AG09309 (cell line): ENCODE measurements at regions not wholly inside any gene's neighbourhood (a gene's known extent, or its start where the extent isn't known, plus 50 kb on each side); places are given as distances from the start of the nearest gene placed in this dataset.

Experiments
- DNase-seq: peaks from one replicate; pipeline ENCODE4 v3.0.0-alpha.2; 2010; ENCODE audit warnings: low read depth
- H3K4me3 ChIP-seq: 2 replicates; pipeline ENCODE4 v1.5.1; 2011; ENCODE audit warnings: mild to moderate bottlenecking, low read depth, low read length, moderate library complexity; ENCODE audit not compliant: control insufficient read depth
- TF ChIP-seq, protein P1 (sequence below): IDR thresholded peaks from 2 replicates; pipeline ENCODE4 v1.5.1; 2011; ENCODE audit warnings: mild to moderate bottlenecking, low read depth, low read length, inconsistent platforms; ENCODE audit not compliant: insufficient read depth, control insufficient read depth; ENCODE audit errors: missing control alignments

DNA sequence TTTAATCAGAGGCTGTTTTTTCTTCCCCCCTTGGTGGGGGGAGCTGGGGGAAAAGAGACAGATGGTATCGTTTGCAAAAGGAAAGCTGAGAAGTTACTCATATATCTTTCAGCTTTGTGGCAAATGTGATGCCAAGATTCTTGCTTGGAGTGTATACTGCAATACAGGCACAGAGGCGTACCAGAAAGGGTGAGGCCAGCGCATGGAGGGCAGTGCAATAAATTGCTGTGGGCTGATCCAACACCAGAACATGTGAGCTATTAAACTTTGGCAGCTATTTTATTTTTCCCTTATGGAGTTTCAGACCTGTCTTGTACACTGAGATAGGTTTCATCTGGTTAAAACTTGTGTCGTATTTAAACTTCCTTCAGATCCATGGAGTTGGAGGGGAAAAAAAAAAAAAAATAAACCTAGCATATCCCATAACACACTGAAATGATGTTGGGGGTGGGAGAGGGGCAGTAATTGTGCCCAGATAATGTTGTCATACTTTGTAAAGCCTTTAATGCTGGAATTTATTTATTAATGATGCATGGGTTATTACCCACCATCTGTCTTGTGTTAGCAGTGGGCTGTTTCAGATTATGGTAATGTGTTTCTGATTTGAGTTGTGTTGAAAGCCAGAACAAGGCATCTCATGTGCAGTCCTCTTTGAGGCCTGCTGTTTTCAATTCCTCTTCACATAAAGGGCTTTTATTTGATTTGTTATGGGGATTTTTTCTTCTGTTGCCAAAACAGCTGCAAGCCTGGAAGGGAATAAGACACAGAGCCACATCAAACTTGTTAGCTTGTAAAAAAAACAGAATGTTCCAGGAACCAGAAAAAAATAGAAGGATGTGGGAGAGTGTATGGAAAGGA is 891.3 kb downstream of the TLE1 start:
- DNase-seq = peak; percentile 84
- no peak overlapping the region for H3K4me3 ChIP-seq
- TF ChIP-seq, protein P1, sequence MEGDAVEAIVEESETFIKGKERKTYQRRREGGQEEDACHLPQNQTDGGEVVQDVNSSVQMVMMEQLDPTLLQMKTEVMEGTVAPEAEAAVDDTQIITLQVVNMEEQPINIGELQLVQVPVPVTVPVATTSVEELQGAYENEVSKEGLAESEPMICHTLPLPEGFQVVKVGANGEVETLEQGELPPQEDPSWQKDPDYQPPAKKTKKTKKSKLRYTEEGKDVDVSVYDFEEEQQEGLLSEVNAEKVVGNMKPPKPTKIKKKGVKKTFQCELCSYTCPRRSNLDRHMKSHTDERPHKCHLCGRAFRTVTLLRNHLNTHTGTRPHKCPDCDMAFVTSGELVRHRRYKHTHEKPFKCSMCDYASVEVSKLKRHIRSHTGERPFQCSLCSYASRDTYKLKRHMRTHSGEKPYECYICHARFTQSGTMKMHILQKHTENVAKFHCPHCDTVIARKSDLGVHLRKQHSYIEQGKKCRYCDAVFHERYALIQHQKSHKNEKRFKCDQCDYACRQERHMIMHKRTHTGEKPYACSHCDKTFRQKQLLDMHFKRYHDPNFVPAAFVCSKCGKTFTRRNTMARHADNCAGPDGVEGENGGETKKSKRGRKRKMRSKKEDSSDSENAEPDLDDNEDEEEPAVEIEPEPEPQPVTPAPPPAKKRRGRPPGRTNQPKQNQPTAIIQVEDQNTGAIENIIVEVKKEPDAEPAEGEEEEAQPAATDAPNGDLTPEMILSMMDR = no peak

DNA sequence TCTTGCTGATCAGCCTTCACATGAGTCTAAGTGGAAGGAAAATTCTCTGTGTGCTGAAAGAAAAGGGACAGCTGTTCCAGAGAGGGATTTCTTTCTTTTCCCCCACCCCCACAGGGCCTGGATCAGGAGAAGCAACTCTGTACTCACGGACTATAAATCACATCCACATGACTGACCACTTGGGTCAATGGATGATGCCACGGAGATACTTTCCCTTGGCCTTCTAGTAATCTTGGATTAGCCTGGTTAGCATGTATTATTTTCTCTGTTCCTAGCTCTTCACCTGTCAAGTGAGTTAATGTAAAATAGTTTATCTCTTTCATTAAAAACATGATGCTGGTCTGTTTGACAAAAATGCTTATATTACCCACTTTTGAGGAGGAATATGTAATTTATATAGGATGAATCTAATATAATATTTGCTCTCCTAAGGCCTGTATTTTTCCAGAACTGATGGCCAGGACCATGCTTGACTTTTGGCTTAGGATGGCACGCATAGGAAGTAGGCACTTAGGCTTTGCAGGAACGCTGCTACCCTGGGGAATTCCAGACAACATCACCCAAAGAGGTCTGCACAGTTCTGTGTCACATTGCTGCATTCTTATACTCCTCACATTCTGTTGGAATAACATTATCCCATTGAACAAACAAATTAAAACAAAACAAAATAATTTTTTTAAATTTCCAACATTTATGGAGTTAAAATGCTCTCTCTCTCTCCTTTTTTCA is 892.1 kb downstream of the TLE1 start:
- TF ChIP-seq, protein P1 = no peak
- H3K4me3 ChIP-seq = no peak overlapping the region
- no peak for DNase-seq

DNA sequence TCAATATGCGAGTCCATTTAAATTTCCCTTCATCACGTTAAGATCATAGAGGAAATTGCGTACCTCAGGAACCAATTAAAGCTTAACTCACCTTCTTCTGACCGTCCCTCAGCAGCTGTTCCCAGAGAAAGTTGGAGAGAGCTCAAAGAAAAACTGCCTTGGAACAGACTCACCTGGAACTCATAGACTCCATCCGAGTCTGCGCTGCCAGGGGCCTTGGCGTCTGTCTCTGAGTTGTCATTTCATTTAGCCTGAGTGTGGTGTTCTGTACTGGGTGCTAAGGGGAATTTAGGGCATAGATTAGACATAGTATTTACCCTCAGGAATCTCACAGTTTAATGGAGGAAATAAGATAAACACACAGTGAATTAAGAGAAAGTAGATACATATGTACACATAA is 892.7 kb downstream of the TLE1 start:
- DNase-seq = no peak
- no peak overlapping the region for H3K4me3 ChIP-seq
- TF ChIP-seq, protein P1 = no peak

DNA sequence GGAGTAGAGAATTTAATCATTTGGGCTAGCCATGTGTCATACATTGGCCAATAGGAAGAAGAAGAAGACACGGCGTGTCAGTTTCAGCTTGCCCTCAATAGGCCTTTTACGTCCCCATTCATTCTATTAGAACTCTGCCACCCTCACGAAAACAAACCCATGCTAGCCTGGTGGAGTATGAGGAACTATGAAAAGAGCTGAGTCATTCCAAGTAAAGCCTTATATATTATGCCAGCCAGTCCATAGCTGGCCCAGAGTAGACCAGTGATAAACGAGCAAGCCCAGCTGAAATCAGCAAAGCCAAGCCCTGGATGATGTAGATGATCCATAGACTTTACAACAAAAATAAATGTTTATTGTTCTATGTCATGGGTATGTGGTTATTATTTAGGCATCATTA is 895.1 kb downstream of the TLE1 start:
- TF ChIP-seq, protein P1 = no peak

DNA sequence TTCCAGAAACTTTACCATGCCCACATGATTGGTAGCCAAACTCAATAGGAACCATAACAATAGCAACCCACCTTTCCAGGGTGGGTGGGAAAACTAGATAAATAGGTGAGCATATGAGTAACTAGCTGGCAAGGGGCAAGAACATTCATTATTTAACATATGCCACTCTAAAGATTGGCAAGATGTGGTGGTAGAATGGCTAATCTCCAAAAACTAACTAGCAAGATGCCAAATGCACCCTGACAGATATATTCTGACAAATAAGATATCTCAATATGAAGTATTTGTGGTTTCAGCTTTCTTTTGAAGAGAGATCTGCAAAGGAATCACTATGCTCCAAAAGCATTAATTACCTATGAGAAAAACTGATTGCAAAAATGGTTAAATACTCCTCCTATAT is 895.6 kb downstream of the TLE1 start:
- no peak for DNase-seq
- no peak overlapping the region for H3K4me3 ChIP-seq
- TF ChIP-seq, protein P1 = no peak

More for the DNA sequence above, 895.1 kb downstream of the TLE1 start:
- no peak for DNase-seq
- no peak overlapping the region for H3K4me3 ChIP-seq

DNA sequence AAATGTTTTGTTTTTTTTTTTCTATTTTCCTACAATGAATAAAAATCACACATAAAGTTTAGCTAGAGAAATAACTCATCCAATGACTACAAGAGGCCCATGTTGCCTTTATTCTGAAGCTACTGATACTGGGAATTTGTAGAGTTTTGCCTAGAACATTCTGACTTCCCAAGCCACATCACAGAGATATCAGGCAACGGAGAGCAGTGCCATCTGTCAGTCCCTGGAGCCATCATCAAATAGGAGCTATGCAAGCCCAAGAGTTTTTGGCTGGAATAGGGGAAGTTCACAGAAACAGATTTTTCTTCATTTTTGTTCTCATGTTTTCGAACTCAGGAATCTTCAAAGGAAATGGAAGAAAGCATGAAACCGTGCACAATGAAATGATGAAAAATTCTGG is 896.6 kb downstream of the TLE1 start:
- TF ChIP-seq, protein P1 = no peak
- no peak for DNase-seq
- H3K4me3 ChIP-seq = no peak overlapping the region
